ENCODE measurements at regions not wholly inside any gene's neighbourhood (a gene's known extent, or its start where the extent isn't known, plus 50 kb on each side); places are given as distances from the start of the nearest gene placed in this dataset.
"Not testable (repeated sequence)": the region's sequence is repeated elsewhere in the genome, so short reads cannot be mapped to it uniquely, and the experiment has no call there.

GRCh38 chr16:86078711-86079110 lies 179.7 kb downstream of the IRF8 start:
- DNase-seq, result not testable (repeated sequence)

DNA sequence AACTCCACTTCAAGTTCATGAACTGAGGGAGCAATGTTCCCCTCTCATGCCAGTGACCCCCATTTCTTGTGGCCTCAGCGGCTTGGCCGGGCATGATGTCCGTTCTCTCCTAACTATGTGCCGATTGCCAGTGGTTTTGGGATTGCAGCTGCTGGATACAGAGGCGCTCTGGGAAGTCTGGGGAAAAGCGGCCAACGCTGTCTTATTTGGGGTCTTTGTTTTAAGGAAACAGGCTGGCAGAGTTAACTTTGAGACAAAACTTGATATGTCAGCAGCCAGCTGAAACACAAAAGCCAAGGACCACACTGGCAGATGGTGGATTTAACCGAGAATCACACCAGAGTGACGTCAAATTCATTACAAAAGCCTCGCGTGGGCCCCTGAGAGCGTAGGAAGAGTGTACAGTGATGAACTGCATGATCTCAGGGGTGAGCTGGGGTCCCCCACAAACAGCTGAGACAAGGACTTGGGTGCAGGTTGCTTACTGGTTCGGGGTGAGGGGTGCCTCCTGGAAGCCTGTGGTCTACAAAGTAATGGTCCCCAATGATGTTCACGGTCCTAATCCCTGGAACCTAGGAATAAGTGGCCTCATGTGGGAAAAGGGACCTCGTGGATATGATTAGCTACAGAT lies 180.4 kb downstream of the IRF8 start:
- no peak for DNase-seq

- no peak for DNase-seq
Measured at GRCh38 chr16:86080131-86080875, 181.3 kb downstream of the IRF8 start.

- DNase-seq, result no peak
Measured at GRCh38 chr16:86080982-86081381, 182.0 kb downstream of the IRF8 start.

DNA sequence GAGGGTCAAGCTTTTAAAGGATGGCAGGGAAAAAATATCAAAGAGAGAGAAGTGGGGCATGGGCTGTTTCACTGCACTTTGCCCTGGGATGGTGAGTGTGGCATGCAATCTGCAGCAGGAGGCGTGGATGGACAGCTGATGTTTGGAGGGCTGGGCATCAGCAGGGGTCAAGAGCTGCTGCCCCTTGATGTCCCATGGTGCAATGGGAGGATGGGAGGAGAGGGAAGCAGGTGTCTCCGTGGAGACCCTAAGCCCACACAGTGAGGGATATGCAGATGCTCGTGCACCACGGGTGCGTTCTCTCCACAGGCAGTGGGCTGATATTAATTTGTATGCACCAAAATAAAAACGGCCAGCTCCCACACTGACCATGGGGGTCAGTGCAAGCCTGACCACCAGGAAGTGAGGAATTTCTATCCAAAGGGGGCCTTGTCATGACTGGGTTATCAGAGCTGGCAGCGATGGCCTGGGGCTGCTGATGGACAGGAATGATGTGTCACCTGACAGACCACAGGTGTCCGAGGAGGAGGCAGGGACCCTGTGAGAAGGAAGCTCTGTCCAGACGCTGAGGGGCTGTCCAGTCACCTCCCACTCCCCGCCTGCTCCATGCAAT lies 183.6 kb downstream of the IRF8 start:
- no peak for DNase-seq

- no peak for DNase-seq
Measured at GRCh38 chr16:86083382-86084002, 184.5 kb downstream of the IRF8 start.

DNA sequence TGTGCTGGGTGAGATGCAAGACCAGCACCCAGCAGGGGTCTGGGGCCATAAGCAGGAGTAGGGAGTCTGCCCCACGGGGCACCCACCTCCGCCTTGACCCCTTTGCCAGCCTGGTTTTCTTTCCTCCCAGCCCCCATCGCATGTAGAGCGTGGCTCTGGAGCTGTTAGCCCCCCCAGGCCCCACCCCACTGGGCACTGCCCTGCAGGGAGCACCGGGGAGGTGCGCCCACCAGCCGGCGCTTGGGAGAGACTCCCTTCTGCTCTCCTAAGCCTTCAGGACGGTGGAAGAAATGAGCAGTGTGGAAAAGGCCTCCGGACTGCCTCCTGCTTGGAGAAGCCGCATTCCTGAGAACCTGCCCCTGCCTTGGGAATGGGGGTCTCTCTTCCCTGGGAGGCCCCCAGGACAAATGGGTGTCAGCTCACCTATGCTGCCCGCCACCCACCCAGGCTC lies 186.2 kb downstream of the IRF8 start:
- DNase-seq, result no peak

DNA sequence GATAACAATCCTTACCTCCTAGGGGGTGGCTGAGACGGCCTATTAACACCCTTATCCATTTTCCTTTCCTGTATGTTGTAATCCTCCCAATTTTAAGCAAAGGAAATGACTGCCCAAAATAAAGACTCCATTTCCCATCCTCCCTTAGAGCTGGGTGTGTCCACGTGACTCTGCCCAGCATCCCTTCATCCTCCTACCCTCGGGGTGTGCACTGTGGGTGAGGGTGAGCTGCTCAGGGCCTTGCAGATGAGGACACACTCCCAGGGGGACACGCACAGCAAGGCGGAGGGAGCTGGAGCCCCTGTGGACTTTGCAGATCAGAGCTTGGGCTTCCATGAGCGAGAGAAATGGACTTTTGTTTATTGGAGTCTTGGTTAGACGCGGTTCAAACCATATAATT lies 186.8 kb downstream of the IRF8 start:
- DNase-seq, result no peak

GRCh38 chr16:86086471-86086870 lies 187.5 kb downstream of the IRF8 start:
- no peak for DNase-seq

DNA sequence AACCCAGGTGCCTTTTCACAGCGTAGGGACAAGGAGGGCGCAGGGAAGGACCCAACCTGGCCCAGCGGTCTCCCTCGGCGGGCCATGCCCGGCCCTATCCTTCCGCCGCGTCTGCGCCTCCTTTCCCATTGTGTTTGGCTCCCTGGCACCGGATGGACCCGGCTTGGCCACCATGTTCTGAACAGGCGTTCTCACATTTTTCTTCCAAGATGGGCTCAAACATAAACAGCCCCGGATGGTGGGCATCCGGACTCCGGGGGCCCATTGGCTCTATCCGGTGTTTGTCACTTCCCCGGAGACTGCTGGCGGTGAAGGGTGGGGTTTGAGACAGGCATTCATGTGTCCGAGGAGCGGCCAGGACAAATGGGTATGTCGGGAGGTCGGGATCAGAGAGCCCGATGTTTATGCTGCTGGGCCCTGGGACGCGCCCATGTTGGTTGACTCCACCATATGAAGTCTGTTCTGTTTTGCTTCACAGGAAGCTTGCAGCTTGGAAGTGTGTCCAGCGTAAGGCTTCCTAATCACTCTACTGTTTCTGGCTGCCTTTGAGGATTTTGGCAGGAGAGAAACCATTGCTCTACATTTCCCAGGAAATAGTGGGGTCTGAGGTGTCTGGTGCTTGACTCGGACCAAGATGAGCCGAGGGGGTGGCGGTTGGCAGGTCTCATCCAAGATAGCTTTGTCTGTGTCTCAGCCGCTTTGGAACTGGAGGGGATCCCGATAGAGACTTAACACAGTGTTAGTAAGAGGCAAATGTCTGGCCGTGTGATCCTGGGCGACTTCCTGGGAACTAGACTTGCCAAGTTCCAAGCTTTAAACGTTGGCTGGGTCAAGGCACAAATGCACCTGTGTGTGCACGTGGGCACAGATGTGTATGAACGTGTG lies 188.3 kb downstream of the IRF8 start:
- no peak for DNase-seq

DNA sequence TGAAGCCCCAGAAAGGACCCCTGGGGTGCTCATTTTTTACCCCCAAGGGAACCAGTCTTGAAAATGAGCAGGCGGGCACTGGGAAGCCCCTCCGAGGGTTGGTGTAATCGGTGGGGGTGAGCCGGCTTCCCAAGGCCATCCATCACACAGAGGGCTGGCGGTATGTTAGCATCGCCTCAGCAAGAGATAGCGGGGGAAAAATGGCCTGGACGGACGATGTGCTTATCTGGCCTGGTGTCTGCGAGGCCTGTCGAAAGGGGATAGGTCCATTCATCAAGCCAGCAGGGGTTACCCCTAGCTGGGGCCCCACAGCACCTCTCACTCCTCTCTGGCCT lies 188.9 kb downstream of the IRF8 start:
- DNase-seq, result no peak

DNA sequence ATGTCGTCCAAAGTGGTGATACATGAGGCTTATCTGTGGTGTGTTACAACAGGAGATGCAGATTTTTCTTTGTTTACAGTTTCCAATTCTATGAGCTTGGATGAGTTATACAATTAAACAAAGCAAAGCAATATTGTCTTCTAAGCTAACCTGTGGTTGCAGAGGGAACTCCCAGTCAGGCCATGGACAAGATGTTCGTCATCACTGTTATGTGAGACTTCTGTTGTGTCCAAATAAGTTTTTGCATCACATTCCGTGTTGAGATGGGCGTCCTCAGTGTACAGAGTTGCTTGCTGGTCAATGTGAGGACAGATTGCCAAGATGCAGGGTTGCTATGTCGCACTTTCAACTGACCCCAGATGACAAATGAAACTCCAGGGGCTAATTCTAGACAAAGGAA lies 189.3 kb downstream of the IRF8 start:
- DNase-seq, result no peak

GRCh38 chr16:86088816-86089215 lies 189.9 kb downstream of the IRF8 start:
- DNase-seq, result no peak

DNA sequence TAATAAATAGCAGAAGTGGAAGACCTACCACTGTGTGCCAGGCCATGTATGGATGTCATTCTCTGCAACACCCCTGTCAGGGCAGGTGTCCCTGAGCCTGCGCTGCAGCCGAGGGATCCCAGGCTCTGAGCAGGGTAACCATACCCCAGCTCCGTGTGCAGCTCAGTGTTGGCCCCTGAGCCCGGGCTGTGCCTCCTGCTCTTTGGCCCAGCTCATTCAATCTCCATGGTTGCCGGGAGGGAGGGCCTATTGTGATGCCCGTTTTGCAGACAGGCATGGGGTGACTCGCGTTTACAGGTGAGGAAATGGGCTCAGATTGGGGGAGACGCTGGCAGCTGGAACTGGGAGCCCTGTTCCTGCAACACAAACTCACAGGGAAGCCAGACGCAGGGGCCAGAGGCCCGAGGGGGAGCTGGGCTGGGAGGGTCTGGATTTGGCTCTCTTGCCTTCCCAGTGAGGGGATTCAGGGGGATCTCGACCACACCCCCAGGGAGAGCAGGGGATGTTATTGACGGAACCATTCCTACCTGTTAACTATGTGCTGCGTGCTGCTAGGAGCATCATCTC lies 190.5 kb downstream of the IRF8 start:
- DNase-seq, result no peak

DNA sequence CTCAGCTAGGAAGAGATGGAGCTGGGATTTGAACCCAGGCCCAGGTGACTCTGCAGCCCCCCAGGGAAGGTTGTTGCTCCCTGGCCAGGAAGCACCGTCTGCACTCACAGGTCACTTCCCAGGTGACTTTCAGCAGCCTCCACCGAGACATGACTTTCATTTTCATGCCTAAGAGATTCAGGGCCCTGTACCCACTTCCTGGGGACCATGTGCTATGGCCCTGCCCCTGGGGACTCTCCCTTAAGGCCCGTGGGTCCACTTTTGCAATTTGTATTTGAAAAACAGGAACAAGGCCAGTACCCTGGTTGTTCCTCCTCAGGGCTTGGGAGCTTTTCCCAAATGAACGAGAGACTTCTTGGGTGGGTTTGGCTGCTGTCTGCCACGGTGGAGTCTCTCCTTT lies 191.0 kb downstream of the IRF8 start:
- DNase-seq, result no peak

GRCh38 chr16:86090461-86091170 lies 191.7 kb downstream of the IRF8 start:
- DNase-seq, result no peak

GRCh38 chr16:86091976-86092375 lies 193.0 kb downstream of the IRF8 start:
- DNase-seq, result no peak

DNA sequence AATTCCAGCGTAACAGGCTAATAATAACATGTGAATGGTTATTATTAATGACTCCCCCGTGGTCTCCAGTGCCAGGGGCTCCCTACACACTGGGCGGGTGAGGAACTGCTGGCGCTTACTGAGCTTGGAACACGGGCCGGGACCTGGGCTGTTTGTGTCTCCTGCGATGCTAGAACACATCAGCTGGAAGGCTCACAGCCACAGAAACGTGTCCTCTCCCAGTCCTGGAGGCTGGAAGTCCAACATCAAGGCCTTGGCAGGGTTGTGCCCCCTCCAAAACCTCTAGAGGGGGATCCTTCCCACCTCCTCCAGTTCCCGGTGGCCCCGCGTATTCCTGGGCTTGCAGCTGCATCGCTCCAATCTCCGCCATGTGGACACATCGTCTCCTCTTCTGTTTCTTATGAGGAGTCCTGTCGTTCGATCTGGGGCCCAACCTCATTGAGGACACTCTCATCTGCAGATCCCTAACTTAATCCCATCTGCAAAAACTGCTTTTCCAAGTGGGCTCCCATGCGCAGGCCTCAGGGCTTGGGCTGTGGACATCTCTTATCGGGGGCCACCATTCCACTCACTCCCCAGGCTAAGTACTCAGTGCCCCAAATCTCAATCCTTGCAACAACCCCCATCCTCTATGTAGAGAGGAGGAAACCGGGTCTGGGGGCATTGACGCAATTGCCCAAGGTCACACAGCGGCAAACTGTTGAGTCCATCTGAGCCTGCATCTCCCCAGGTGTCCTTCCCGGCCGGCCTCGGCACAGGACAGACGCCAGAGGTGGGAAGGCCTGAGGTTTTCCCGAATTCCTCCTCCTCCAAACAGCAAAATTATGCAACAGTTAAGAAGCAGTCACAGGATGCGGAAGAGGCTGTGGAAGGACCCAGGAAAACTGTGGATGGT lies 193.9 kb downstream of the IRF8 start:
- no peak for DNase-seq

DNA sequence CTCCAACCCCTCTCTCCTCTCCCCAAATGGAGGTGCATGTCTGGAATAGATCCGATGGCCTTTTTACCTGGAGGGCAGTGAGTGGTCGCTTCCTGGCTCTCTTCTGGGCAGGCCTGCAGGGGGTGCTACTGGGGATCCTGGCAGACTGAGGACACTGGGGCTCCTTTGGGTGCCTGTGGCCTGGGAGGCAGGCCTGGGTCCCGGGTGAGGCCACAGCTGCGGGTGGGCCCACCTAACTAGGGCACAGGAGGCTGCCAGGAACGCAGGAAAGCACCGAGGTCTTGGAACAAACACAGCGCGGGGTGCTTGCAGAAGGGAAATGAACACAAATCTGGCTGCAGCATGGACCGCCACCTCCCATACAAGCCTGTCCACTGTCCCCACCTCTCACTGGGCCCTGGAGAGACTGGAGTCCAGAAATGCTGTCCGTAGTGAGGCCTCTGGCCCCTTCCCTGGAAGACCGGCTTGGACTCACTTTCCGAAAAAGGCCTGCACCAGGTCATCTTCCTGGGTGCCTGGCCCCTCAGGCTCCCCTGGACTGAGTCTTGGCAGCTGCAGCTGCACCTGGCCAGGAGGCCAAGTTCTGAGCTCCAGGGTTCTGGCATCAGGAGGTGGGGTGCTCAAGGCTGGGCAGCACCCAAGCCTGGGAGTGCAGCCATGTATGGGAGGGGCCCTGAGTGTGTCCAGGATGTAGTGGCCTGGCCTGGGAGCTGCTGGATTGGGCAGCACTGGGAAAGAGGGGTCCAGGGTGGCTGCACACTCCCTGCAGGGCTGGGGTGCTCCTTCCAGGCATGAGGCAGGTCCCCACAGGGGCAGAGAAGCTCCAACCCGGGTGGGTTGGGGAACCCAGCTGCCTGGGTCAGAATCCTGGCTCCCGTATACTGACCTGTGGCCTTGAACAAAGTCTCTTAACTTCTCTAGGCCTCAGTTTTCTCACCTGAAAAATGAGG lies 195.1 kb downstream of the IRF8 start:
- DNase-seq, result no peak
